Amygdala (tissue), 56 donors: ENCODE measurements at regions not wholly inside any gene's neighbourhood (a gene's known extent, or its start where the extent isn't known, plus 50 kb on each side); places are given as distances from the start of the nearest gene placed in this dataset.

ENCODE experiments used
- DNase-seq, 56 donors: peaks; one replicate each; lab custom pipeline; 2025; lab: John Stamatoyannopoulos, UW

- no peak for DNase-seq
Measured at GRCh38 chr3:128569756-128570155, 76.8 kb upstream of the GATA2 start.

- no peak for DNase-seq
Measured at GRCh38 chr3:128568602-128569490, 75.8 kb upstream of the GATA2 start.

- no peak for DNase-seq
Measured at GRCh38 chr3:128567705-128568356, 74.8 kb upstream of the GATA2 start.

- DNase-seq: no peak
Measured at GRCh38 chr3:128567141-128567540, 74.1 kb upstream of the GATA2 start.

GRCh38 chr3:128563439-128563838 is 70.4 kb upstream of the GATA2 start:
- no peak for DNase-seq

GRCh38 chr3:128561504-128561903 is 68.5 kb upstream of the GATA2 start:
- no peak for DNase-seq

GRCh38 chr3:128560768-128561167 is 67.8 kb upstream of the GATA2 start:
- no peak for DNase-seq

- no peak for DNase-seq
Measured at GRCh38 chr3:128559486-128560225, 66.7 kb upstream of the GATA2 start.

GRCh38 chr3:128557531-128558280 is 64.7 kb upstream of the GATA2 start:
- no peak for DNase-seq

GRCh38 chr3:128556907-128557306 is 63.9 kb upstream of the GATA2 start:
- DNase-seq: no peak

- no peak for DNase-seq
Measured at GRCh38 chr3:128556384-128556783, 63.4 kb upstream of the GATA2 start.

- no peak for DNase-seq
Measured at GRCh38 chr3:128555841-128556240, 62.8 kb upstream of the GATA2 start.

- no peak for DNase-seq
Measured at GRCh38 chr3:128555098-128555825, 62.3 kb upstream of the GATA2 start.

- DNase-seq: no peak
Measured at GRCh38 chr3:128554465-128555097, 61.6 kb upstream of the GATA2 start.

GRCh38 chr3:128554100-128554464 is 61.1 kb upstream of the GATA2 start:
- no peak for DNase-seq

- no peak for DNase-seq
Measured at GRCh38 chr3:128553560-128553959, 60.6 kb upstream of the GATA2 start.

GRCh38 chr3:128551867-128552266 is 58.9 kb upstream of the GATA2 start:
- DNase-seq: no peak

GRCh38 chr3:128551451-128551850 is 58.5 kb upstream of the GATA2 start:
- DNase-seq: no peak

- no peak for DNase-seq
Measured at GRCh38 chr3:128550471-128551126, 57.6 kb upstream of the GATA2 start.
